Choroid plexus epithelial cell (primary cell): ENCODE measurements at regions not wholly inside any gene's neighbourhood (a gene's known extent, or its start where the extent isn't known, plus 50 kb on each side); places are given as distances from the start of the nearest gene placed in this dataset.
A peak's percentile ranks its signal among the peaks of the same experiment; 100 is the strongest.

ENCODE experiments used
- DNase-seq: peaks from one replicate; pipeline ENCODE4 v3.0.0-alpha.2; 2010; ENCODE audit warnings: low read depth
- H3K4me3 ChIP-seq: 2 replicates; pipeline ENCODE4 v1.5.1; 2011; ENCODE audit warnings: low read depth, mild to moderate bottlenecking, control low read depth, low read length, moderate library complexity
- CTCF ChIP-seq: conservative IDR thresholded peaks from 2 replicates; pipeline ENCODE4 v1.5.1; 2011; ENCODE audit warnings: low read depth, mild to moderate bottlenecking, control low read depth, inconsistent platforms, low read length, moderate library complexity

- no peak for TF ChIP-seq CTCF
- peak; percentile 22 for DNase-seq
- H3K4me3 ChIP-seq = no peak overlapping the region
Observed at GRCh38 chr7:28347475-28348318, 64.6 kb upstream of the CREB5 start.

- H3K4me3 ChIP-seq = no peak overlapping the region
- no peak for DNase-seq
- no peak for TF ChIP-seq CTCF
Observed at GRCh38 chr7:28348636-28349035, 63.7 kb upstream of the CREB5 start.

GRCh38 chr7:28349637-28350036, 62.7 kb upstream of the CREB5 start:
- no peak overlapping the region for H3K4me3 ChIP-seq
- DNase-seq = no peak
- TF ChIP-seq CTCF = no peak

- DNase-seq = no peak
- no peak overlapping the region for H3K4me3 ChIP-seq
- no peak for TF ChIP-seq CTCF
Observed at GRCh38 chr7:28350662-28351061, 61.7 kb upstream of the CREB5 start.

GRCh38 chr7:28351450-28351849, 60.9 kb upstream of the CREB5 start:
- no peak for DNase-seq
- H3K4me3 ChIP-seq = no peak overlapping the region
- no peak for TF ChIP-seq CTCF

- no peak for TF ChIP-seq CTCF
- H3K4me3 ChIP-seq = no peak overlapping the region
- peak; percentile 69 for DNase-seq
Observed at GRCh38 chr7:28354601-28355402, 57.5 kb upstream of the CREB5 start.
